AG09309 (cell line): ENCODE measurements at regions not wholly inside any gene's neighbourhood (a gene's known extent, or its start where the extent isn't known, plus 50 kb on each side); places are given as distances from the start of the nearest gene placed in this dataset.

Source experiments
- DNase-seq: peaks from one replicate; pipeline ENCODE4 v3.0.0-alpha.2; 2010; ENCODE audit warnings: low read depth
- H3K4me3 ChIP-seq: 2 replicates; pipeline ENCODE4 v1.5.1; 2011; ENCODE audit warnings: mild to moderate bottlenecking, low read depth, low read length, moderate library complexity; ENCODE audit not compliant: control insufficient read depth
- TF ChIP-seq, protein P1 (sequence below): IDR thresholded peaks from 2 replicates; pipeline ENCODE4 v1.5.1; 2011; ENCODE audit warnings: mild to moderate bottlenecking, low read depth, low read length, inconsistent platforms; ENCODE audit not compliant: insufficient read depth, control insufficient read depth; ENCODE audit errors: missing control alignments

DNA sequence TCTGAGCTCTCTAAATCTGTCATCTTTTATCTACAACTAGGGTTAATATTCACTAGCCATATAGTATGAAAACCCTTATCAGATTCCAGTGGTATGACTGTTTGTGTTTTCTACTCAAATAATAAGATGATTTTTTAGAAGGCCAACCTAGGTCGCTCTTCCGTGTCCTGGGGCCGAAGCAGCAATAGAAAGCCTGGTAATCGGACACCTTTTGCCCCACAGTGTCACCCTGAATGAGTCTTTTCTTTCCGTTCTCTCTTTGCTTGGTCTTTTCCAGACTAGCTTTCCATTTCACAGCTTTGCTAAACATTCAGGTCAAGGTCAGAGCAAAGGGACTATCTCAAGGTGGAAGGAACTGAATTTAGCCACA, 243.3 kb upstream of the ANKRD55 start:
- TF ChIP-seq, protein P1, sequence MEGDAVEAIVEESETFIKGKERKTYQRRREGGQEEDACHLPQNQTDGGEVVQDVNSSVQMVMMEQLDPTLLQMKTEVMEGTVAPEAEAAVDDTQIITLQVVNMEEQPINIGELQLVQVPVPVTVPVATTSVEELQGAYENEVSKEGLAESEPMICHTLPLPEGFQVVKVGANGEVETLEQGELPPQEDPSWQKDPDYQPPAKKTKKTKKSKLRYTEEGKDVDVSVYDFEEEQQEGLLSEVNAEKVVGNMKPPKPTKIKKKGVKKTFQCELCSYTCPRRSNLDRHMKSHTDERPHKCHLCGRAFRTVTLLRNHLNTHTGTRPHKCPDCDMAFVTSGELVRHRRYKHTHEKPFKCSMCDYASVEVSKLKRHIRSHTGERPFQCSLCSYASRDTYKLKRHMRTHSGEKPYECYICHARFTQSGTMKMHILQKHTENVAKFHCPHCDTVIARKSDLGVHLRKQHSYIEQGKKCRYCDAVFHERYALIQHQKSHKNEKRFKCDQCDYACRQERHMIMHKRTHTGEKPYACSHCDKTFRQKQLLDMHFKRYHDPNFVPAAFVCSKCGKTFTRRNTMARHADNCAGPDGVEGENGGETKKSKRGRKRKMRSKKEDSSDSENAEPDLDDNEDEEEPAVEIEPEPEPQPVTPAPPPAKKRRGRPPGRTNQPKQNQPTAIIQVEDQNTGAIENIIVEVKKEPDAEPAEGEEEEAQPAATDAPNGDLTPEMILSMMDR, result no peak
- H3K4me3 ChIP-seq, result no peak overlapping the region
- no peak for DNase-seq

DNA sequence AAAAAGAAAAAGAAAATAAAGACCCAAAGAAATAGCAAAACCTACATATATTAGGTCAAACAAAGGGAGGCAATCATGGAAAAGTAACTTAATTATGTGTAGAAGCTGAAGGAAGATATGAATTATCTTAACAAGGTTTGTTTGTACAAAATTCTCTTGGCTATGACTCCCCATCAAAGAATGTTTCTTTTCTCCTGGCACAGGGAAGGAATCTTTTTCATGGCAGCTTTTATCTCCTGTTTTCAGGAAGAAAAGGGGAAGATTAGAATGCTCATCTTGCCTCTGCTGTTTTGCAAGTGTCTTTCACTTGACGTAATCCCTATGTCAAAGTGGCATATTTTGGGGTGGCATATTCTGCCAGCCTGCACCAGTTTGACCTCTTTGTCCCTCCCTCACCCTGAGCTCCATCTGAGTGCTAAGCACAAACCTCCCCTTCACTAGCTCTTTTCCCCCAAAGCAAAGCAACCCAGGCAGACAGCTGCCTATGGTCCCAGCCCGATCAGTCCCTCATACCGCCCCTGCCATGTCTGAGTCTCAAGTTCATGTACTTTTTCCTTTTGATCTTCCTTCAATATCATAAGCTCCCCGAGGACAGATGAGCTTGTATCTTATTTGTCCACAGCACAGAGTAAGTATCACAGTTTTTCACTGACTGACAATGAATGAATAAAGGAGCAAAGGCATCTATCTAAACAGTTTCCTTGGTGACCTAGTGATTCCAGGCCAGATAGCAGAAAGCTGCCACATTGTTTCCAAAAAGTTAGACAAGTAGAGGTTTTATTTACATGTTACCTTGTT, 242.8 kb upstream of the ANKRD55 start:
- no peak overlapping the region for H3K4me3 ChIP-seq
- TF ChIP-seq, protein P1, result no peak
- no peak for DNase-seq

- no peak overlapping the region for H3K4me3 ChIP-seq
- DNase-seq, result no peak
- TF ChIP-seq, protein P1, result no peak
Observed at GRCh38 chr5:56471707-56472106, 238.6 kb upstream of the ANKRD55 start.

DNA sequence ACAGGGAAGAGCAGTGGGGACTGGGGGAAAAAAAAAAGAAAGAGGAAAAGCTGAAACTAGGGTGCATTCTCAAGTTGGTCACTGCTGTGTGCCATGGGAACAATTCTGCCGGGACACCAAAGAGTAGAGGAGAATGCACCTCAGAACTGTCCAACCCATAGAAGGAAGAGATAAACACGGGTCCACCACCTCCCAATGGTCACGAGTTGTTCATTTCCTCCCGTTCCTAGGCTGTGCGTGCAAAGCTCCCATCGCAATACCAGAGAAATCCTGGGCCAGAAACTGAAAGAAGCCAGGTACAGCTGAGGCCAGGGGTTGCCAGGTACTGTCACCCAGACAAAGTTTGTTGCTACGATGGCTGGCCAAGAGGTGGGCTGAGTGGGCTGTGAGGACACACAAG, 236.9 kb upstream of the ANKRD55 start:
- H3K4me3 ChIP-seq, result no peak overlapping the region
- DNase-seq, result no peak

DNA sequence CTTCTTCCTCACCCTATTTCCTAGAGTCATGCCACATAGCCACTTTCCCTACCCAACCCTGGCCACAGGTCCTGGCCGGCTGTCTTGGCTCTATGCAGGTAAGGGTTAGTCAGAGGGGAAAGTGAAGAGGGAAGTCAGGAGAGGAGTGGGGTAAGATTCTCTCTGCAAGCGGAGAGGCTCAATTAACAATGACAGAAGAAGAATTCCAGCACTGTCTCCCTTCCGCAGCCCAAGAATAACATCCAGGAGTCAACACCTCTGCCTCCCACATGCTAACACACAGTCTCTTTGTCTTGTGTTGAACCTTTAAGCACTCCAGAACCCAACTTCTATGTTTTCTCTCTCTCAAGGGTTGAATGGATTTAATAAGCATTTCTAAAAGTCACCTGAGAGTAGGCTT, 235.1 kb upstream of the ANKRD55 start:
- no peak overlapping the region for H3K4me3 ChIP-seq
- TF ChIP-seq, protein P1, result no peak
- DNase-seq, result no peak

More for the DNA sequence above, 236.9 kb upstream of the ANKRD55 start:
- TF ChIP-seq, protein P1, result no peak

DNA sequence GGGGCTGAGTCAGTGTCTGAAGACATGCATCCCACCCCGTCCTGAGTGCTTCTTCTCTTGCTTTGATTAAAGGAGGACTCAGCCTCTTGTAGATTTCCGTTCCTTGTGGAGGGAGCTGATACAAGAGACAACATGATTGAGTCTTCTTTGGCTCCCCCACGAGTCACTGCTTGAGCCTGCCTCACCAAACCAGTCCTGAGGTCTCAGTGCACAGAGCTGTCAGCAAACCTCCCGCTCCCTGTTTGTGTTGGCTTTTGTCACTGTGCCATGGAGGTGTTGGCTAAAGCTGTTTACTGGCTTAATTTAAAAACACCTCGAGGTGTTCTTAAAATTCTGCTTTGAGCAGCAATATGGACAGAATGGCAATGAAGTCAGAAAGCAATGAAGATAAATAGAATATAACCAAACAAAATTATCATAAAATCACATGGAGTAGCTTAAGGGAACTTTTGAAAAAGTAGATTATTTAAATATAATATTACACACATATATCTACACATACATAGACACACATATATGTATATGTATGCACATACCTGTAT, 234.1 kb upstream of the ANKRD55 start:
- TF ChIP-seq, protein P1, result no peak
- no peak overlapping the region for H3K4me3 ChIP-seq
- DNase-seq, result no peak
